A673 (cell line): ENCODE measurements at regions not wholly inside any gene's neighbourhood (a gene's known extent, or its start where the extent isn't known, plus 50 kb on each side); places are given as distances from the start of the nearest gene placed in this dataset.

Experiments
- BruUV-seq: library from RNA; stranded (reverse); fragments of 400-500 nt; replicated peaks from 2 replicates; lab custom pipeline; 2021; lab: Mats Ljungman, UMichigan
- CTCF ChIA-PET: fragments of 300-600 bp; sonication (Branson Sonifier 250); formaldehyde crosslinking; loops from one replicate; lab custom pipeline; 2022; ENCODE audit warnings: antibody characterized with exemption; lab: Charles Lee
- POLR2A ChIA-PET: fragments of 300-600 bp; sonication (Branson Sonifier 250); formaldehyde crosslinking; loops from one replicate; lab custom pipeline; 2022; ENCODE audit warnings: antibody characterized with exemption; ENCODE audit not compliant: low non-redundant PET; lab: Charles Lee
- DNase-seq: peaks from one replicate; pipeline ENCODE4 v3.0.0-alpha.2; 2015; ENCODE audit warnings: low spot score
- H3K27ac ChIP-seq: fragments of 200-600 bp; sonication (generic); 2 replicates; pipeline ENCODE4 v1.5.1; 2016; ENCODE audit warnings: mixed run types, low read depth, mild to moderate bottlenecking, mixed read lengths, antibody characterized with exemption, low read length; ENCODE audit not compliant: poor library complexity, severe bottlenecking
- H3K27me3 ChIP-seq: fragments of 200-600 bp; sonication (generic); replicated peaks from 2 replicates; pipeline ENCODE4 v1.6.1; 2017; ENCODE audit warnings: mixed run types, low read depth, mild to moderate bottlenecking, mixed read lengths, antibody characterized with exemption, low read length; ENCODE audit not compliant: insufficient read depth, poor library complexity
- H3K36me3 ChIP-seq: fragments of 200-600 bp; sonication (generic); 2 replicates; pipeline ENCODE4 v1.6.1; 2016; ENCODE audit warnings: mixed run types, mild to moderate bottlenecking, mixed read lengths, antibody characterized with exemption, low read length; ENCODE audit not compliant: insufficient read depth, poor library complexity, severe bottlenecking
- H3K4me1 ChIP-seq: fragments of 200-600 bp; sonication (generic); 2 replicates; pipeline ENCODE4 v1.6.1; 2017; ENCODE audit warnings: mixed run types, mild to moderate bottlenecking, mixed read lengths, antibody characterized with exemption, low read length; ENCODE audit not compliant: insufficient read depth, poor library complexity, severe bottlenecking
- H3K4me3 ChIP-seq: fragments of 200-600 bp; sonication (generic); 2 replicates; pipeline ENCODE4 v1.5.1; 2016; ENCODE audit warnings: low read depth, mixed run types, mild to moderate bottlenecking, mixed read lengths, low read length; ENCODE audit not compliant: poor library complexity, severe bottlenecking
- H3K9me3 ChIP-seq: fragments of 200-600 bp; sonication (generic); 2 replicates; pipeline ENCODE4 v1.6.1; 2016; ENCODE audit warnings: mixed run types, low read depth, mild to moderate bottlenecking, mixed read lengths, antibody characterized with exemption, low read length; ENCODE audit not compliant: poor library complexity, severe bottlenecking
- CTCF ChIP-seq: fragments of 300-800, 200-600 bp; sonication (generic); conservative IDR thresholded peaks from 2 replicates; pipeline ENCODE4 v1.5.1; 2017; ENCODE audit warnings: low read depth, mild to moderate bottlenecking, antibody characterized with exemption, low read length, moderate library complexity, mixed read lengths
- EZH2 ChIP-seq: fragments of 200-600 bp; sonication (generic); IDR thresholded peaks from 2 replicates; pipeline ENCODE4 v1.6.1; 2017; ENCODE audit warnings: borderline replicate concordance, low read depth, mild to moderate bottlenecking, mixed read lengths, antibody characterized with exemption, low read length; ENCODE audit not compliant: poor library complexity, severe bottlenecking
- intact Hi-C: fragments of 100-400 bp; cut with micrococcal nuclease; formaldehyde crosslinking; loops from one replicate; pipeline ENCODE4 v1.10.0; 2022; ENCODE audit not compliant: unreplicated experiment

GRCh38 chr13:34214686-34215085 lies 396.7 kb downstream of the RFC3 start:
- Histone ChIP-seq H3K4me3 (no peak overlapping the region), H3K4me1 (no peaks in the 10 kb centered on the region), H3K36me3 (no peaks in the 10 kb centered on the region), H3K27ac (no peak overlapping the region), H3K9me3 (no peaks in the 10 kb centered on the region), H3K27me3 (no peaks in the 10 kb centered on the region)
- no TSS peak for BruUV-seq
- intact Hi-C loops = no loop called here
- DNase-seq = no peak
- ChIA-PET CTCF (no interaction called here), POLR2A (no interaction called here)
- TF ChIP-seq EZH2 = no peak
- TF ChIP-seq CTCF = no peak

GRCh38 chr13:34216256-34216655 lies 398.3 kb downstream of the RFC3 start:
- ChIA-PET POLR2A (no interaction called here), CTCF (no interaction called here)
- Histone ChIP-seq H3K27me3 (no peaks in the 10 kb centered on the region), H3K36me3 (no peaks in the 10 kb centered on the region), H3K4me1 (no peaks in the 10 kb centered on the region), H3K9me3 (no peaks in the 10 kb centered on the region), H3K4me3 (no peak overlapping the region), H3K27ac (no peak overlapping the region)
- no TSS peak for BruUV-seq
- no peak for DNase-seq
- intact Hi-C loops = no loop called here
- TF ChIP-seq EZH2 (no peak), CTCF (no peak)

GRCh38 chr13:34217343-34218025 lies 399.5 kb downstream of the RFC3 start:
- no peaks in the 10 kb centered on the region for H3K36me3 ChIP-seq
- intact Hi-C loops = no loop called here
- POLR2A ChIA-PET = no interaction called here
- no TSS peak for BruUV-seq
- H3K4me3 ChIP-seq = no peak overlapping the region
- TF ChIP-seq CTCF (no peak), EZH2 (no peak)
- no peaks in the 10 kb centered on the region for H3K9me3 ChIP-seq
- H3K27me3 ChIP-seq = no peaks in the 10 kb centered on the region
- no peak overlapping the region for H3K27ac ChIP-seq
- H3K4me1 ChIP-seq = no peaks in the 10 kb centered on the region
- DNase-seq = no peak
- CTCF ChIA-PET = no interaction called here
